DMS79 treated with DMSO at 0.1 percent for 48 hours (cell line): ENCODE measurements at regions not wholly inside any gene's neighbourhood (a gene's known extent, or its start where the extent isn't known, plus 50 kb on each side); places are given as distances from the start of the nearest gene placed in this dataset.
A peak's percentile ranks its signal among the peaks of the same experiment; 100 is the strongest.
"Not testable (repeated sequence)": the region's sequence is repeated elsewhere in the genome, so short reads cannot be mapped to it uniquely, and the experiment has no call there.

ENCODE experiments used
- DNase-seq: peaks from one replicate; lab custom pipeline; 2025; lab: John Stamatoyannopoulos, UW

GRCh38 chr4:38523054-38523453, 140.9 kb upstream of the KLF3 start:
- DNase-seq = no peak

GRCh38 chr4:38523524-38524448, 140.2 kb upstream of the KLF3 start:
- no peak for DNase-seq

- DNase-seq = no peak
Measured at GRCh38 chr4:38526412-38526811, 137.6 kb upstream of the KLF3 start.

GRCh38 chr4:38529189-38530115, 134.5 kb upstream of the KLF3 start:
- peak; percentile 4 for DNase-seq

GRCh38 chr4:38530486-38530885, 133.5 kb upstream of the KLF3 start:
- DNase-seq = no peak

GRCh38 chr4:38531141-38531727, 132.8 kb upstream of the KLF3 start:
- peak; percentile 49 for DNase-seq

- DNase-seq = no peak
Measured at GRCh38 chr4:38532908-38533499, 131.0 kb upstream of the KLF3 start.

GRCh38 chr4:38534344-38535045, 129.5 kb upstream of the KLF3 start:
- no peak for DNase-seq

GRCh38 chr4:38535071-38535470, 128.9 kb upstream of the KLF3 start:
- not testable (repeated sequence) for DNase-seq

- no peak for DNase-seq
Measured at GRCh38 chr4:38535717-38536116, 128.3 kb upstream of the KLF3 start.

GRCh38 chr4:38536716-38537115, 127.3 kb upstream of the KLF3 start:
- DNase-seq = no peak

- no peak for DNase-seq
Measured at GRCh38 chr4:38537666-38538065, 126.3 kb upstream of the KLF3 start.

GRCh38 chr4:38538517-38538916, 125.5 kb upstream of the KLF3 start:
- DNase-seq = no peak

- DNase-seq = no peak
Measured at GRCh38 chr4:38539501-38539900, 124.5 kb upstream of the KLF3 start.

GRCh38 chr4:38547052-38547451, 116.9 kb upstream of the KLF3 start:
- DNase-seq = no peak

- no peak for DNase-seq
Measured at GRCh38 chr4:38548256-38548655, 115.7 kb upstream of the KLF3 start.

GRCh38 chr4:38559374-38559773, 104.6 kb upstream of the KLF3 start:
- DNase-seq = no peak

GRCh38 chr4:38560340-38560739, 103.7 kb upstream of the KLF3 start:
- no peak for DNase-seq

- DNase-seq = no peak
Measured at GRCh38 chr4:38560768-38561558, 103.0 kb upstream of the KLF3 start.

- no peak for DNase-seq
Measured at GRCh38 chr4:38562751-38563198, 101.2 kb upstream of the KLF3 start.
